H1 (cell line): ENCODE measurements at regions not wholly inside any gene's neighbourhood (a gene's known extent, or its start where the extent isn't known, plus 50 kb on each side); places are given as distances from the start of the nearest gene placed in this dataset.

Experiments
- CTCF ChIA-PET: fragments of 300-600 bp; sonication (Branson Sonifier 250); formaldehyde crosslinking; loops from one replicate; lab custom pipeline; 2021; ENCODE audit not compliant: partially characterized antibody; lab: Charles Lee
- POLR2A ChIA-PET: fragments of 300-600 bp; sonication (Branson Sonifier 250); formaldehyde crosslinking; loops from one replicate; lab custom pipeline; 2021; ENCODE audit warnings: inconsistent platforms; ENCODE audit not compliant: partially characterized antibody; lab: Charles Lee
- DNase-seq, 2 experiments: peaks; one replicate each; pipeline versions ENCODE4 v3.0.0 to v3.0.0-alpha.2; 2010 to 2022; ENCODE audit warnings: low spot score in 2 of 2, low read depth in 1 of 2, mixed read lengths in 1 of 2
- FAIRE-seq: peaks from 2 replicates; lab custom pipeline; 2011; peaks lifted over from hg19 to GRCh38; lab: Jason Lieb, UNC
- H2AFZ ChIP-seq: 2 replicates; pipeline ENCODE4 v1.8.1; 2012; ENCODE audit warnings: low read length, inconsistent platforms
- H2AK5ac ChIP-seq: 2 replicates; pipeline ENCODE4 v1.6.1; 2013; ENCODE audit warnings: low read depth, low read length
- H2BK120ac ChIP-seq: replicated peaks from 2 replicates; pipeline ENCODE3; 2013; ENCODE audit warnings: low read depth, low read length, inconsistent platforms
- H2BK12ac ChIP-seq: 2 replicates; pipeline ENCODE4 v1.6.1; 2013; ENCODE audit warnings: low read depth, low read length
- H2BK15ac ChIP-seq: 2 replicates; pipeline ENCODE4 v1.6.1; 2013; ENCODE audit warnings: low read length
- H2BK20ac ChIP-seq: 2 replicates; pipeline ENCODE4 v1.6.1; 2013; ENCODE audit warnings: low read length
- H2BK5ac ChIP-seq: 2 replicates; pipeline ENCODE4 v1.6.1; 2013; ENCODE audit warnings: low read depth, low read length
- H3K14ac ChIP-seq: 2 replicates; pipeline ENCODE4 v1.6.1; 2013; ENCODE audit warnings: inconsistent platforms; ENCODE audit not compliant: insufficient read length
- H3K18ac ChIP-seq: 2 replicates; pipeline ENCODE4 v1.6.1; 2013; ENCODE audit warnings: low read length; ENCODE audit errors: extremely low read depth
- H3K23ac ChIP-seq: 2 replicates; pipeline ENCODE4 v1.6.1; 2013; ENCODE audit warnings: inconsistent platforms; ENCODE audit not compliant: insufficient read length
- H3K23me2 ChIP-seq: 2 replicates; pipeline ENCODE4 v1.6.1; 2013; ENCODE audit warnings: low read depth, low read length
- H3K27ac ChIP-seq: 2 replicates; pipeline ENCODE4 v1.6.1; 2011; ENCODE audit warnings: low read depth, low read length, inconsistent platforms
- H3K27me3 ChIP-seq, 4 experiments: replicated peaks in 1 of 4; 1 replicate in 1 of 4; 2 replicates in 3 of 4; pipeline versions ENCODE4 v1.6.1 to v1.8.1; 2011 to 2013; ENCODE audit warnings: low read length in 3 of 4, mild to moderate bottlenecking in 3 of 4, inconsistent platforms in 2 of 4, mixed read lengths in 2 of 4, moderate library complexity in 1 of 4; ENCODE audit not compliant: control insufficient read depth in 3 of 4, insufficient read depth in 3 of 4; ENCODE audit errors: extremely low read depth in 1 of 4
- H3K36me3 ChIP-seq, 4 experiments: 2 replicates each; pipeline versions ENCODE4 v1.6.1 to v1.8.1; 2011 to 2013; ENCODE audit warnings: mild to moderate bottlenecking in 4 of 4, low read length in 3 of 4, moderate library complexity in 2 of 4, control low read depth in 1 of 4, inconsistent platforms in 1 of 4; ENCODE audit not compliant: insufficient read depth in 4 of 4, control insufficient read depth in 2 of 4
- H3K4ac ChIP-seq: replicated peaks from 2 replicates; pipeline ENCODE3; 2013; ENCODE audit warnings: low read length, low read depth, mixed read lengths, inconsistent platforms; ENCODE audit not compliant: insufficient read length
- H3K4me1 ChIP-seq, 4 experiments: replicated peaks in 1 of 4; 1 replicate in 1 of 4; 2 replicates in 3 of 4; pipeline versions ENCODE4 v1.6.1 to v1.8.1; 2011 to 2013; ENCODE audit warnings: low read length in 3 of 4, inconsistent platforms in 2 of 4, mixed read lengths in 1 of 4; ENCODE audit not compliant: insufficient read depth in 4 of 4, control insufficient read depth in 3 of 4
- H3K4me2 ChIP-seq, 2 experiments: 2 replicates each; pipeline versions ENCODE4 v1.6.1 to v1.8.1; 2011 to 2013; ENCODE audit warnings: low read depth in 2 of 2, low read length in 2 of 2, control low read depth in 1 of 2, inconsistent platforms in 1 of 2, mild to moderate bottlenecking in 1 of 2; ENCODE audit not compliant: insufficient read depth in 1 of 2
- H3K4me3 ChIP-seq, 4 experiments: fragments of 200-600, 300-600 bp in 1 of 4; sonication (generic), shearing (Covaris generic), sonication (Bioruptor Twin) in 1 of 4; 2 replicates each; pipeline versions ENCODE4 v1.5.1 to v1.8.1; 2011 to 2016; ENCODE audit warnings: low read length in 4 of 4, low read depth in 3 of 4, control low read depth in 2 of 4, inconsistent platforms in 2 of 4, mild to moderate bottlenecking in 2 of 4, mixed read lengths in 1 of 4, moderate library complexity in 1 of 4; ENCODE audit not compliant: insufficient read depth in 2 of 4; ENCODE audit errors: extremely low read depth in 1 of 4
- H3K56ac ChIP-seq: replicated peaks from 2 replicates; pipeline ENCODE3; 2013; ENCODE audit warnings: low read depth, mild to moderate bottlenecking, mixed read lengths, low read length, inconsistent platforms; ENCODE audit not compliant: insufficient read length
- H3K79me1 ChIP-seq: 2 replicates; pipeline ENCODE4 v1.6.1; 2013; ENCODE audit warnings: low read depth, low read length, control low read depth
- H3K79me2 ChIP-seq, 2 experiments: 2 replicates each; pipeline versions ENCODE4 v1.6.1 to v1.8.1; 2012 to 2013; ENCODE audit warnings: low read length in 2 of 2, mild to moderate bottlenecking in 2 of 2, inconsistent platforms in 1 of 2; ENCODE audit not compliant: insufficient read depth in 2 of 2, control insufficient read depth in 1 of 2
- H3K9ac ChIP-seq, 4 experiments: replicated peaks in 1 of 4; 1 replicate in 1 of 4; 2 replicates in 3 of 4; pipeline versions ENCODE4 v1.6.1 to v1.8.1; 2011 to 2013; ENCODE audit warnings: low read depth in 3 of 4, low read length in 3 of 4, control low read depth in 2 of 4, mild to moderate bottlenecking in 2 of 4, moderate library complexity in 2 of 4, inconsistent platforms in 1 of 4; ENCODE audit errors: extremely low read depth in 1 of 4
- H3K9me3 ChIP-seq, 2 experiments: 2 replicates each; pipeline versions ENCODE4 v1.6.1 to v1.8.1; 2012 to 2013; ENCODE audit warnings: mild to moderate bottlenecking in 2 of 2, moderate library complexity in 2 of 2, control low read depth in 1 of 2, inconsistent platforms in 1 of 2, low read depth in 1 of 2, low read length in 1 of 2, mixed read lengths in 1 of 2; ENCODE audit not compliant: insufficient read depth in 2 of 2
- H4K20me1 ChIP-seq, 2 experiments: replicated peaks in 1 of 2; 2 replicates each; pipeline versions ENCODE3 to v1.8.1; 2011 to 2013; ENCODE audit warnings: inconsistent platforms in 2 of 2, low read length in 2 of 2, mild to moderate bottlenecking in 1 of 2; ENCODE audit not compliant: insufficient read depth in 2 of 2, control insufficient read depth in 1 of 2
- H4K5ac ChIP-seq: 2 replicates; pipeline ENCODE4 v1.6.1; 2013; ENCODE audit warnings: low read length, low read depth, mixed read lengths, inconsistent platforms; ENCODE audit not compliant: insufficient read length
- H4K8ac ChIP-seq: 2 replicates; pipeline ENCODE4 v1.8.0; 2013; ENCODE audit warnings: mild to moderate bottlenecking, moderate library complexity, low read length, inconsistent platforms; ENCODE audit not compliant: insufficient read depth; ENCODE audit errors: extremely low read depth
- H4K91ac ChIP-seq: replicated peaks from 2 replicates; pipeline ENCODE3; 2013; ENCODE audit warnings: low read length, mixed read lengths, inconsistent platforms; ENCODE audit not compliant: insufficient read length
- EGR1 ChIP-seq: IDR thresholded peaks from 2 replicates; pipeline ENCODE4 v1.6.1; 2011; ENCODE audit warnings: low read depth, low read length, borderline replicate concordance
- RAD21 ChIP-seq, 2 experiments: IDR thresholded peaks in 1 of 2; conservative IDR thresholded peaks in 1 of 2; 2 replicates each; pipeline ENCODE4 v1.6.1; 2011; ENCODE audit warnings: low read depth in 2 of 2, low read length in 2 of 2, improper control_type of control experiment in 1 of 2, inconsistent platforms in 1 of 2, mild to moderate bottlenecking in 1 of 2, moderate library complexity in 1 of 2
- SIRT6 ChIP-seq: IDR thresholded peaks from one replicate; pipeline ENCODE4 v1.7.1; 2012; ENCODE audit warnings: low read length, inconsistent platforms
- WGBS, 2 experiments: shearing (Covaris generic) in 1 of 2; methylation state at CpG; one replicate each; pipeline versions ENCODE4 v1.1.6 to v1.1.7; 2013 to 2015; ENCODE audit warnings: low lambda C conversion rate in 2 of 2, mixed read lengths in 2 of 2, inconsistent platforms in 1 of 2, low coverage in 1 of 2, missing lambda C conversion rate in 1 of 2; ENCODE audit not compliant: insufficient replicate concordance in 2 of 2, insufficient coverage in 1 of 2, insufficient read length in 1 of 2; ENCODE audit errors: extremely low coverage in 1 of 2, missing lambda C conversion rate in 1 of 2; 5-methylcytosine and 5-hydroxymethylcytosine counted together

DNA sequence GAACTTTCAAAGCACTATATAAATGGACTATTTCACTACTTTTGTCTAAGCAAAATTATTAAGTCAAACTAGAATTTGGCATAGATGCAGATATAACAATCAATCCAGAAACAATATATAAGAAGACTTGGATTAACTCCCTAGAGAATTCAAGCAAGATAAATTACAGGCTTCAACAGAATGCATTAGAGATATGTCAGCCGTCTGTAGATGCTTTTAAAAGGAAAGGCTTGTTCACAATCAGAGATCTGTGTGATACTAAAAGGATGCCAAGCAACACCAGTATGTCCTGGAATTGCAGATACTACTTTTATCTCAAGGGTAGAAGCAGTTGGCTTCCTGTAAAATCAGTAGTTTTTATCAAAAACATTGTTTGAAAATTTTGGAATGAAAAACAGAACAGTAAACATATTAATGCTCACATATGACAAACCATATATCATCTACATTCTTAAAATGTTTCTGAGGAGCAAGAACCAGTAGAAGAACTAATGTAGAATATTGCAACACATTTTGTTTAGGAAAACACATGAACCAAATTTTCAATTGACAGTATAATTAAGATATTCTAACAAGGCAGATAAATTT is 947.9 kb upstream of the LRRN3 start:
- 95% methylated on average over 1 of the region's 1 CpG; no CpG with 5 or more reads in 1 of the 2 experiments for WGBS, 2 experiments
- POLR2A ChIA-PET = no interaction called here

More for the DNA sequence above, 947.9 kb upstream of the LRRN3 start:
- Histone ChIP-seq H3K56ac (no peak overlapping the region), H3K4me1 (peaks cover 0 to 1% (median 0%) of the 10 kb centered on the region in 4 experiments; a peak in 1 of 7 replicates), H3K23me2 (no peaks in the 10 kb centered on the region), H4K8ac (no peak overlapping the region), H3K27me3 (no peaks in the 10 kb centered on the region), H3K9ac (no peak overlapping the region), H2BK120ac (no peak overlapping the region), H3K18ac (no peak overlapping the region), H3K27ac (no peak overlapping the region), H2BK15ac (no peak overlapping the region), H3K79me2 (no peaks in the 10 kb centered on the region), H2AK5ac (no peak overlapping the region), H4K91ac (no peak overlapping the region), H3K4ac (no peak overlapping the region), H3K4me3 (no peak overlapping the region), H3K4me2 (no peak overlapping the region), H3K79me1 (no peaks in the 10 kb centered on the region), H3K23ac (no peak overlapping the region), H2BK5ac (no peak overlapping the region), H2BK12ac (no peak overlapping the region), H3K9me3 (no peaks in the 10 kb centered on the region), H4K5ac (no peak overlapping the region), H3K14ac (no peak overlapping the region), H3K36me3 (no peaks in the 10 kb centered on the region), H4K20me1 (no peaks in the 10 kb centered on the region), H2BK20ac (no peak overlapping the region), H2AFZ (no peak overlapping the region)
- DNase-seq = no peak
- no peak for FAIRE-seq
- no peak for TF ChIP-seq SIRT6
- no peak for TF ChIP-seq EGR1
- TF ChIP-seq RAD21 (IDR thresholded peaks at IDR 0.05 in 1 of 2, conservative IDR thresholded peaks at IDR 0.05 in 1 of 2; ENCODE audit: low read depth in 2 of 2, low read length in 2 of 2) = no peak
- CTCF ChIA-PET = no interaction called here
